EL (cell line): ENCODE measurements at regions not wholly inside any gene's neighbourhood (a gene's known extent, or its start where the extent isn't known, plus 50 kb on each side); places are given as distances from the start of the nearest gene placed in this dataset.
"Not testable (repeated sequence)": the region's sequence is repeated elsewhere in the genome, so short reads cannot be mapped to it uniquely, and the experiment has no call there.

Experiments
- DNase-seq: peaks from one replicate; pipeline ENCODE4 v3.0.0-alpha.2; 2016

DNA sequence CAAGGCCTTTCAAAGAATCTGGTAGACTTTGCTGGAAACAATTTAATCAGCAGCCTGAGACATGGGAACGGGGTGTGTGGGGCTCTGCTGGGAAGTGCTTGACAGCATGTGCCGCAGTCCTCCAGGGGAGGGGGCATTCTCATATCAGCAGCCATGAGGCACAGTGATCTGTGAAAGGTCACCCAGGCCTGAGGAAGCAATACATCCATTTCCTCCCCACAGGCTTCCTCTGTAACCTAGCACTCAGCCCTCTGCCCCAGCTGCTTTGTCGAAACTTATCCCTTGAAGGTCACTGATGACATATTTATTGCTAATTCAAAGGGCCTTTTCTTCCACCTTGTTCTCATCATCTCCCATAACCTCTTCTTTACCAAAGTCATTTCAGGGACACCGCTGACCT, 103.3 kb downstream of the TNFAIP3 start:
- DNase-seq = no peak

- peak; percentile 11 for DNase-seq
Measured at GRCh38 chr6:137973201-137973600, 106.1 kb downstream of the TNFAIP3 start.

- DNase-seq = peak; percentile 14
Measured at GRCh38 chr6:137975188-137975940, 108.3 kb downstream of the TNFAIP3 start.

GRCh38 chr6:137976430-137976829, 109.4 kb downstream of the TNFAIP3 start:
- no peak for DNase-seq

GRCh38 chr6:137977206-137977605, 110.1 kb downstream of the TNFAIP3 start:
- no peak for DNase-seq

DNA sequence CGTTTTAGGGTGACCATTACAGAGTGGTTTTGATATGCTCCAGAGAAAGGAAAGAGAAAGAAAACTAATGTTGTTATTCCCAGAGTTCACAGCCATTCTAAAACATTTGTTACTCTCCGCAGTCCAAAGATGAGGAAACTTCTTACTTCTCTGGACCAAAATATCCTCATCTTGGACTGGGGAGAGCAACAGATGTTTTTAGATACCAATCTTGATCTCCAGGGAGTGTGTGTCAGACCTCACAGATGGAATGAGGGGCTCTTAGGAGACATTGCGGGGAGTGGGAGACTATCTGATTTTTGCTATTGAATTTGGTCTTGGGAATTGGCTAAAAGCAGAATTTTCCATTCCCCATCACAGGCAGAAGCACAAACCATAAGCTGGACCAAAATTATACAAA, 110.8 kb downstream of the TNFAIP3 start:
- no peak for DNase-seq

DNA sequence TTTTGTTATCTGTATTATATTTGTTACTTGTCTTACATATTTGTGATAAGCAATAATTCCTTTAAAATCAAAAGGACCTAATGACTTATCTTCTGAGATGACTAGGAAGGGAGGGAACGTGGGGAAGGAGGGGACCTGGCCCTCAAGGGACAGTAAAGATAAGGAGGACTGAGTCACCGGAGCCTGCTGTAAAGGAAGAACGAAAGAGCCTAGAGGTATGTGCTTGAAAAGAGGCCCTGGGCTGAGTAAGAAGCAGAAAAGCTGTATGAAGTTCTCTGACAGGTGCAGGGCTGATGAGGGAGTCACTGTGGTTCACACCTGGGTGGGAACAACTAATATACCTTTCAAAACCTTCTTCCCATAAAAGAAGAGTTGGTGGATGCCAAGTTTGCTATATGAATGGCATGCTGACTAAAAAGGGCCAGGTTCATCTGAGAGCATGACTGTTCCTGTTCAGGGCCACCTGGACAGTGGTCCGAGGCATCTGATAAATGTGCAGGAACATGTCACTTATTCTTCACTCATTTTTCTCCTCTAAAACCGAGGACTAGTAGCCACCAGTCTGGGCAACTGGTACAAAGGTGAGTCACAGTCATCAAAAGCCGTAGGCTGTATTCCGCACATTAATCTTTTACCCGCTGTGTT, 111.3 kb downstream of the TNFAIP3 start:
- DNase-seq = peak; percentile 15

DNA sequence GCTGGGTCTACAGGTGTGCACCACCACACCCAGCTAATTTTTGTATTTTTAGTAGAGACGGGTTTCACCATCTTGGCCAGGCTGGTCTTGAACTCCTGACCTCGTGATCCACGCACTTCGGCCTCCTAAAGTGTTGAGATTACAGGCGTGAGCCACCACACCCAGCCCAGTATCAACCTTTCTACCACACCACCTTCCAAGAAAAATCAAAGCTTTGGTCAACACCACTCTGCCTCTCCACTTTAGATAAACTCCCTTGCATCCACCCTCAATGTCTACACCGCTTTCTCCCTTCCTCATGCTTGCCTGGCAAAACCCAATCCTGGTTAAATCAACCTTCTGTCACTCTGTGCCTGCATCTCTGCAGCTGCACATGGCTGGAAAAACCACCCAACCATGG, 112.2 kb downstream of the TNFAIP3 start:
- DNase-seq = not testable (repeated sequence)

DNA sequence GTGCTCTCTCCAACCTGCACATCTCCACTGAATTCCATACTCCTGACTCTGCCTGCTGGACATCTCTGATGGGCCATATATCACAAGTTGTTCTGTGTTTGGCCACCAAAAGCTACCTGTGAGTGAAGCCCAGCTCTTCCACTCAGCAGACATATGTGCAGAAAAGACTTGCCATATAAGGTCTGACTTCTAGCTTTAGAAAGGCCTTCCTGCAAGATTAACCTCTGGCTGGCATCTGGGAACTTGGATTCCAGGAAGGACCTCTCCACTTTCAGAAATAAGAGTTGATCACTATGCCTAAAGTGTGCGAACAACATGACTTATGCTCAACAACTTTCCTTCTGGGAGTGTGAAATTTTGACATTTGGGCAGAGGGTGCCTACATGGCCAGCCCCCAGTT, 113.7 kb downstream of the TNFAIP3 start:
- no peak for DNase-seq

DNA sequence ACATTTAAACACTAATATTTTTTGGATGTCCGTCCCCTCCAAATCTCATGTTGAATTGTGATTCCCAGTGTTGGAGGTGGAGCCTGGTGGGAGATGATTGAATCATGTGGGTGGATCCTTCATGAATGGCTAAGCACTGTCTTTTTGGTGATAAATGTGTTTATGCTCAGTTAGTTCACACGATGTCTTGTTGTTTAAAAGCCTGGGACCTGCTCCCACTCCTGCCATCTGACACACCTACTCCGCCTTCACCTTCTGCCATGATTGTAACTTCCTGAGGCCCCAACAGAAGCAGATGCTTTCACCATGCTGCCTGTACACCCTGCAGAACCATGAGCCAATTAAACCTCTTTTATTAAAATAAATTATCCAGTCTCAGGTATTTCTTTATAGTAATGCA, 114.7 kb downstream of the TNFAIP3 start:
- DNase-seq = no peak

DNA sequence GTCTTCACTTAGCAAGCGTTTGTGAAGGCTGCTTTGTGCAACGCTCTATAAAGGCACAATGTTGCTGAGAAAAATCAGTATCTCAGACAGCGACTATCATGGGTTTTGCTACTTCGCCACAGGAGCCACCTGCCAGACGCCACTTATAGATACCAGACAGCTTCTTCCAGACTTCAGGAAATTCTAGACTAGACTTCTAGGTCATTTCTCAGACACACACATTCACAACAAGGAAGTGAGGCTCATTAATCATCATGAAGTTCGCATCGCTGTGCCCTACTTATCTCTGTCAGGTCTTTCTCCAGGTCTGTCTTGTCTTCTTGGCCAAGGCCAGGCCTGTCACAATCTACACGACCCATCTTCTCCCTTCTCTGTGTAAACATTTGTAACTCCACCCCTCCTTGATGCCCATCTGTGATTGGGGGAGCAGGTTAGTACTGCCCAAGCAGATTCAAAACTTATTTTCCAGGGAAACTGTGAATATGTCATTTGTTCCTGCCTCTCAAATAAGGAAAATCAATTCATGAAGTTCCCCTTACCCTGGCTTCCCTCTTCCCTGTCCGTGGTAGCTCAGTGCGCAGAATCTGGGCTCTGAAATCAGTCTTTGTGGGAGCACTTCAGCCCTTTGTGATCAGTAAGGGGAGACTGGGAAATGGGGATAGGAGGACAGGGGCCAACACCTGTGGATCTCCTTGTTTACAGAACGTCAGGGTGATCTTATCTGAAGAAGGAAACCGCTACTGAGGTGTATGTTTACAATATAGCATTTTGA, 115.5 kb downstream of the TNFAIP3 start:
- no peak for DNase-seq

GRCh38 chr6:137983269-137983668, 116.2 kb downstream of the TNFAIP3 start:
- no peak for DNase-seq

DNA sequence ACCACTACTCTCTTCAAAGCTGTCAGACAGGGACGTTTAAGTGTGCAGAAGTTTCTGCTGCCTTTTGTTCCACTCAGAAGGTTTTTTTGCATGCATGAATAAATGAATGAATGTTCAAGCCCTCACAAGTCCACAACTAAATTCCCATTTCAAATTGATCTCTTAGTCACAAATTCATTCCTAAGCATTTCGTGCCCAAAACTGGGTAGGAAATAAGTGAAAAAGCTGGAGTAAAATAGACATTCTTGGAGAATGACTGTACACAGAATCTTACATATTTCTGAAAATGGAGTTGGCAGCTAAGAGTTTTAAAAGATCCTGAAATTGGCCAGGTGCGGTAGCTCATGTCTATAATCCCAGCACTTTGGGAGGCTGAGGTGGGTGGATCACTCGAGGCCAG, 117.6 kb downstream of the PERP start:
- peak; percentile 18 for DNase-seq

GRCh38 chr6:137995371-137995770, 111.8 kb downstream of the PERP start:
- DNase-seq = peak; percentile 8

DNA sequence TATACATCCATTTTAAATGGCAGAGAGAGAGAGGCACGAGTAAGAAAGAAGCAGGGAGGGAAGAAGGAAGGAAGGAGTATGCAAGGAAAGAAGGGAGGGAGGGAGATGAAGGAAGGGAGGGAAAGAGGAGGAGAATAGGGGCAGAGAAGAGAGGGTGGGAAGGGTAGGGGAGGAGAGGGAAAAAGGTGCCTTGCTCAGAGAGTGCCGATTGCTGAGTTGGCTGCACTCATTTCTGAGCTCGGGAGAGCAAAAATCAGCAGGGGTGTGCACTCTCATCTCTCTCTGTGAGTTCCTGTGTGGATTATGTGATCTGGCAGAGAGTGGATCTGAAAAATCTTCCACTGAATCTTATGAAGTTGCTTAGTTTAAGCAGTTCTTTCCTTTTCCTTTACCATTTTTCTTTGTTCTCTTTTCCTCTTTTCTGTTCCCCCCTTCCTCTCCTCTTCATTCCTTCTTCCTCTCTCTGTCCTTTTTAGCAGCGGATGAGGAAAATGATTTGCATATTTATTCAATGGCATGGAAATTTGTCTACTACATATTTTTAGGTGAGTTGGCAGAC, 108.7 kb downstream of the PERP start:
- DNase-seq = no peak

DNA sequence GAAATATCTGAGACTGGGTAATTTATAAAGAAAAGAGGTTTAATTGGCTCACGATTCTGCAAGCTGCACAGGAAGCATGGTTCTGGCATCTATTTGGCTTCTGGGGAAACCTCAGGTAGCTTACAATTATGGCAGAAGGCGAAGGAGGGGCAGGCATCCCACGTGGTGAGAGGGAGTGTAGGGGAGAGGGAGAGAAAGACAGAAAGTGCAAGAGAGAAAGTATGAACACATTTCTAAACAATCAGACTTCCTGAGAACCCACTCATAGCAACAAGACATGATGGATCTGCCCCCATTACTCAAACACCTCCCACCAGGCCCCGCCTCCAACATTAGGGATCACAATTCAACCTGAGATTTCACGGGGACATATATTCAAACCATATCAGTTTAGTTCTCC, 107.4 kb downstream of the PERP start:
- DNase-seq = no peak

DNA sequence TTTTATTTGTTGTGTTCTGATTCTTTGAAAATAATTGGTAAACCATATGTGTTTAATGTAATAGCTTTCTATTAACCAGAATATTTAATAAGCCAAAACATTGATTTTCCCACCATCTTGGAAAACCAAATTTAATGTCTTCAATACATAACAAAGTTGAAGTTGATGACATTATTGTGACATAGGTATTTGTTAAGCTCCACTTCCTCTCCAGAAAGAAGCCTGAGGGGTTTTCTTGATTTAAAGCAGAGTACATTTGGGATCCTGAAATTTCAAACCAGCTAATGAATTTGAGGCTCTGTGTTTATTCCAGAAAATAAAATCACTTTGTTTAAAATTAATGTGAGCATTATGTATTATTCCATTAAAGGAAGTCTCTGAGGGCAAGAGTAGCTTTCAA, 106.3 kb downstream of the PERP start:
- no peak for DNase-seq

DNA sequence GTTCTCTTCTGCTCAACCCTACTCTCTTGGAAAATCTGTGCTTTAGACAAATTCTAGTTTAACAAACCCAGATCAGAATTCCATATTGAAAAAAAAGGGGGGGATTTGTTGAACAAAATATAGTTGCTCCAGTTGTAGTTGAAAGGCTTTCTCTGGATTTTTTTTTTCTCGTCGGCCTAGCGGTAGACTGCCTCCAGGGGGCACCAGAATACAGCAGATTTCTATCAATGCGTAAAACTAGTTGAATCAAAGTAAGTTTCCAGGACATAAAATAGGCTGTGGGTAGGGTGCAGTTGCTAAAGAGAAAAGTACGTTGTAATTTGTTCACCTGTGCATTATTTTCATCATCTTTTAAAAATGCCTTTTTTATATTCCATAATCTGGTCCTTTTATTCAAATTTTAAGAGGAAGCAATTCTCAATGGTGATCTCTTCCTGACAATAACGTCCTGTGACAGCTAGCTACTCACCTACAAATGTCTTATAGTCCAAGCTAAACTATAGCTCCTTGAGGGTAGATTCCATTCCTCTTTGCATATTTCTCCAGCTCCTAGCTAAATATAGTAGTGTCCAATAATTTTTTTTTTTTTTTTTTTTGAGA, 105.4 kb downstream of the PERP start:
- peak; percentile 51 for DNase-seq

DNA sequence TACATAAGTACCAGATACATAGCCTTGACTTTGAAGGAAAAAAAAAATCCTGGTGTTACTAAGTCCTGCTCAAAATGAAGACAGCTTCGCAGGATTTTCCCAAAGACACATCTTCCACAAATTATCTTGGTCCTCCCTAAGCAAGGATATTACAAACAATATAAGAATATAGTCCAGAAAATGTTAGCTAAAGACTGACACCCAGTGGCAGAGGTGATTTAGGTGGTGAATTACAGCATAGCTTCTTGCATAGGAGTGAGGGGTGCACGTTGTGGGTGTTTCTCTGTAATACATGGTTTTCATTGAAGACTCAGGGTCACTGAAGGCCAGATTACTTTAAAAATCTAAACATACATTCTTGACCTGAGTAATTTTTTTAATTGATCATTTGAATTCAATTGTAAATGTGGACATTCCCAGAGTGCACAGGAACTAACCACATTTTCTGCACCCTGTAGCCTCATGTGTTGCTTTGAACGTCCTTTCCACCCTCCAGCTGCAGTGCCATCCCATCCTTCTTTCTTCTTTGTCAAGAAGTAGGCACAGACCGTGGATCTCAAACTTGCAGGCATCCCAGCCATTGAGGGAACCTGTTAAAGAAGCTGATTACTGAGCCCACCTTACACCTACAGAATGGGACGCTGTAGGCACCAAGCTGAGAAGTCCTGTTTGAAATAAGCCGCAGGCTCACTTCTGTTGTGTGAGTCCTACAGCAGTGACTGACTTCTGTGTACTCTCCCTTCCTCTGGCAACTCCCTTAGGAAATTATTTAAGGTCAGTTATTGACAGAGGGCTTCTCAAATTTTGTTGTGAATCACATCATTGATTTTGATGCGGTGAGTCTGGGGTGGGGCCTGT, 102.6 kb downstream of the PERP start:
- DNase-seq = peak; percentile 32

DNA sequence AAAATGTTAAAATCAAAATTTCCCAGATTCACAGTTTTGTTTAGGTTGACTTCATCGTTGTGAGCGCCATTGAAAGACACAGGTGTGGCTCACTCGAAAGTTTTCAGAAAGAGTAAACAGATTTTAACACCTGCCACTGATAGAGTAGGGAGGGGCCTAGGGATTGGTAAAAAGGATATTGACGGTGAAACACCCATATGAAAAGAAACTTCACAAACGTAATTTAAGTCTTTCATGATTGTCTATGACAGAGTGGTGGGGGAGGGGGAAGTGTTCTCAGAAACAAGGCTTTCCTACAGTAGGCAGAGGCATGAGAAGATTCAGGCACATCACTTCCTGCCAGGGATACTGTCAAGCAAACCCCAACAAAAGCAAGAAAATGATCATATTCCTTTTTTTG, 101.4 kb downstream of the PERP start:
- no peak for DNase-seq

DNA sequence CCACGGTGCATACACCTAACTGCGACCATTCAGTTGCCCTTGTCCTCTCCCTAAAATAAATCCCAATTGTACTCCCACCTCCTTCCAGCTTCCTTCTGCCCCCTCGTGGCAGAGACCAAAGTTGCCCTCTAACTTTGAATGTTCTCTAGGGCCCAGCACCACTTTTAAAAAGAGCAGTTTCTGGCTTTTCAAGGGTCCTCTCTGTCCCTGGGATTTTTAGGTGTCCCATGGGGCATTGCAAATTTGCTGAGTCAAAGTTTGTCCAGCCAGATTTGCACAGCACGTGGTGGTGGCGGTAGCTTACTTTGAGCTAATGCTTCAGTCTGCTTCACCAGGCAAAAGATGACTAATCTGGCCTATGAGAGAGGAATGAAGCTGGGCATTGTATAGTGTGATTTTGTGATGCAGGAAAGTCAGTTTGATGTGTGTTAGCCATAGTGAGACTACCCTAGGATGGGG, 100.2 kb downstream of the PERP start:
- DNase-seq = peak; percentile 31

- DNase-seq = no peak
Measured at GRCh38 chr6:138008791-138009190, 98.4 kb downstream of the PERP start.
